ENCODE measurements at regions not wholly inside any gene's neighbourhood (a gene's known extent, or its start where the extent isn't known, plus 50 kb on each side); places are given as distances from the start of the nearest gene placed in this dataset.

GRCh38 chr4:130591091-130591490, 1495.1 kb downstream of the C4orf33 start:
- no peak overlapping the region for H2AFZ ChIP-seq (ENCODE audit: low read depth, low read length)
- no peaks in the 10 kb centered on the region for H3K79me2 ChIP-seq (ENCODE audit: insufficient read depth, low read length)
- no peak overlapping the region for H3K27ac ChIP-seq (ENCODE audit: low read length)
- H3K4me1 ChIP-seq (ENCODE audit: insufficient read depth, low read length), result no peaks in the 10 kb centered on the region
- H3K27me3 ChIP-seq (ENCODE audit: insufficient read depth, low read length, poor library complexity), result no peaks in the 10 kb centered on the region
- H3K9me3 ChIP-seq (ENCODE audit: insufficient read depth, low read length, severe bottlenecking), result no peaks in the 10 kb centered on the region
- TF ChIP-seq EZH2 (IDR thresholded peaks at IDR 0.05; ENCODE audit: borderline replicate concordance, low read depth, low read length, severe bottlenecking), result no peak
- ATAC-seq (ENCODE audit: insufficient read depth, low read depth) (no peak), DNase-seq (no peak)
- H3K36me3 ChIP-seq (ENCODE audit: insufficient read depth, low read length), result no peaks in the 10 kb centered on the region
- H4K20me1 ChIP-seq (ENCODE audit: insufficient read depth, low read length), result no peaks in the 10 kb centered on the region
- H3K9ac ChIP-seq (ENCODE audit: low read depth, low read length), result no peak overlapping the region
- no peak overlapping the region for H3K4me3 ChIP-seq (ENCODE audit: low read depth in 1 of 2, low read length in 2 of 2)
- H3K4me2 ChIP-seq (ENCODE audit: insufficient read depth, low read length), result no peak overlapping the region

GRCh38 chr4:130600706-130601105, 1504.8 kb downstream of the C4orf33 start:
- H4K20me1 ChIP-seq (ENCODE audit: insufficient read depth, low read length), result no peaks in the 10 kb centered on the region
- no peak overlapping the region for H3K4me3 ChIP-seq (ENCODE audit: low read depth in 1 of 2, low read length in 2 of 2)
- no peak overlapping the region for H3K9ac ChIP-seq (ENCODE audit: low read depth, low read length)
- H3K27me3 ChIP-seq (ENCODE audit: insufficient read depth, low read length, poor library complexity), result no peaks in the 10 kb centered on the region
- H3K4me2 ChIP-seq (ENCODE audit: insufficient read depth, low read length), result no peak overlapping the region
- H3K9me3 ChIP-seq (ENCODE audit: insufficient read depth, low read length, severe bottlenecking), result no peaks in the 10 kb centered on the region
- no peak overlapping the region for H3K27ac ChIP-seq (ENCODE audit: low read length)
- no peaks in the 10 kb centered on the region for H3K79me2 ChIP-seq (ENCODE audit: insufficient read depth, low read length)
- DNase-seq (no peak), ATAC-seq (ENCODE audit: insufficient read depth, low read depth) (no peak)
- no peaks in the 10 kb centered on the region for H3K4me1 ChIP-seq (ENCODE audit: insufficient read depth, low read length)
- TF ChIP-seq EZH2 (IDR thresholded peaks at IDR 0.05; ENCODE audit: borderline replicate concordance, low read depth, low read length, severe bottlenecking) (no peak), CTCF (IDR thresholded peaks at IDR 0.05; ENCODE audit: borderline replicate concordance, extremely low read depth, low read length, poor library complexity, severe bottlenecking) (no peak)
- H3K36me3 ChIP-seq (ENCODE audit: insufficient read depth, low read length), result no peaks in the 10 kb centered on the region
- H2AFZ ChIP-seq (ENCODE audit: low read depth, low read length), result no peak overlapping the region

- no peaks in the 10 kb centered on the region for H4K20me1 ChIP-seq (ENCODE audit: insufficient read depth, low read length)
- no peaks in the 10 kb centered on the region for H3K9me3 ChIP-seq (ENCODE audit: insufficient read depth, low read length, severe bottlenecking)
- H3K36me3 ChIP-seq (ENCODE audit: insufficient read depth, low read length), result no peaks in the 10 kb centered on the region
- DNase-seq (no peak), ATAC-seq (ENCODE audit: insufficient read depth, low read depth) (no peak)
- H3K27me3 ChIP-seq (ENCODE audit: insufficient read depth, low read length, poor library complexity), result no peaks in the 10 kb centered on the region
- no peak overlapping the region for H3K9ac ChIP-seq (ENCODE audit: low read depth, low read length)
- H3K4me3 ChIP-seq (ENCODE audit: low read depth in 1 of 2, low read length in 2 of 2), result no peak overlapping the region
- H3K27ac ChIP-seq (ENCODE audit: low read length), result no peak overlapping the region
- no peak for TF ChIP-seq CTCF (IDR thresholded peaks at IDR 0.05; ENCODE audit: borderline replicate concordance, extremely low read depth, low read length, poor library complexity, severe bottlenecking)
- no peak for TF ChIP-seq EZH2 (IDR thresholded peaks at IDR 0.05; ENCODE audit: borderline replicate concordance, low read depth, low read length, severe bottlenecking)
- no peaks in the 10 kb centered on the region for H3K79me2 ChIP-seq (ENCODE audit: insufficient read depth, low read length)
- no peak overlapping the region for H2AFZ ChIP-seq (ENCODE audit: low read depth, low read length)
- no peaks in the 10 kb centered on the region for H3K4me1 ChIP-seq (ENCODE audit: insufficient read depth, low read length)
- no peak overlapping the region for H3K4me2 ChIP-seq (ENCODE audit: insufficient read depth, low read length)
Measured at GRCh38 chr4:130603043-130603442, 1507.1 kb downstream of the C4orf33 start.

GRCh38 chr4:130608121-130608520, 1512.2 kb downstream of the C4orf33 start:
- TF ChIP-seq CTCF (IDR thresholded peaks at IDR 0.05; ENCODE audit: borderline replicate concordance, extremely low read depth, low read length, poor library complexity, severe bottlenecking), result peak; percentile 19
- TF ChIP-seq EZH2 (IDR thresholded peaks at IDR 0.05; ENCODE audit: borderline replicate concordance, low read depth, low read length, severe bottlenecking), result no peak
- Histone ChIP-seq H3K27ac (ENCODE audit: low read length) (no peak overlapping the region), H3K4me3 (ENCODE audit: low read depth in 1 of 2, low read length in 2 of 2) (no peak overlapping the region), H3K79me2 (ENCODE audit: insufficient read depth, low read length) (no peaks in the 10 kb centered on the region), H2AFZ (ENCODE audit: low read depth, low read length) (no peak overlapping the region), H3K4me2 (ENCODE audit: insufficient read depth, low read length) (no peak overlapping the region), H3K9ac (ENCODE audit: low read depth, low read length) (no peak overlapping the region), H4K20me1 (ENCODE audit: insufficient read depth, low read length) (no peaks in the 10 kb centered on the region), H3K36me3 (ENCODE audit: insufficient read depth, low read length) (no peaks in the 10 kb centered on the region), H3K4me1 (ENCODE audit: insufficient read depth, low read length) (no peaks in the 10 kb centered on the region), H3K27me3 (ENCODE audit: insufficient read depth, low read length, poor library complexity) (no peaks in the 10 kb centered on the region), H3K9me3 (ENCODE audit: insufficient read depth, low read length, severe bottlenecking) (peaks cover 2% of the 10 kb centered on the region)
- no peak for ATAC-seq (ENCODE audit: insufficient read depth, low read depth)
- DNase-seq, result no peak

Measured in DND-41 (cell line).